Lower leg skin (tissue), 4 donors: ENCODE measurements at regions not wholly inside any gene's neighbourhood (a gene's known extent, or its start where the extent isn't known, plus 50 kb on each side); places are given as distances from the start of the nearest gene placed in this dataset.

Experiments
- DNase-seq, 2 donors: peaks; one replicate each; pipeline ENCODE4 v3.0.0-alpha.2; 2019; ENCODE audit warnings: low spot score in 2 of 2
- H3K4me3 ChIP-seq: fragments of 200-600 bp; sonication (generic); 2 replicates; pipeline ENCODE4 v1.5.1; 2017; ENCODE audit warnings: mild to moderate bottlenecking, low read depth; ENCODE audit not compliant: poor library complexity, severe bottlenecking
- POLR2A ChIP-seq, 2 donors: fragments of 450-650 bp; IDR thresholded peaks; one replicate each; pipeline ENCODE4 v1.6.1; 2016 to 2017; ENCODE audit warnings: antibody characterized with exemption in 2 of 2, mild to moderate bottlenecking in 1 of 2, moderate library complexity in 1 of 2
- WGBS, 2 donors: methylation state at CpG; one replicate each; pipeline ENCODE4 v1.1.5; 2018; 5-methylcytosine and 5-hydroxymethylcytosine counted together
- intact Hi-C: fragments of 100-400 bp; cut with DNase I; formaldehyde crosslinking; loops from one replicate; pipeline ENCODE4 v1.15.0; 2023; ENCODE audit warnings: low total_unique reads
- TF ChIP-seq, protein P1 (sequence below), 3 donors: fragments of 450-650 bp; IDR thresholded peaks; one replicate each; pipeline ENCODE4 v1.5.1; 2016; ENCODE audit warnings: antibody characterized with exemption in 3 of 3, mild to moderate bottlenecking in 3 of 3, moderate library complexity in 2 of 3

DNA sequence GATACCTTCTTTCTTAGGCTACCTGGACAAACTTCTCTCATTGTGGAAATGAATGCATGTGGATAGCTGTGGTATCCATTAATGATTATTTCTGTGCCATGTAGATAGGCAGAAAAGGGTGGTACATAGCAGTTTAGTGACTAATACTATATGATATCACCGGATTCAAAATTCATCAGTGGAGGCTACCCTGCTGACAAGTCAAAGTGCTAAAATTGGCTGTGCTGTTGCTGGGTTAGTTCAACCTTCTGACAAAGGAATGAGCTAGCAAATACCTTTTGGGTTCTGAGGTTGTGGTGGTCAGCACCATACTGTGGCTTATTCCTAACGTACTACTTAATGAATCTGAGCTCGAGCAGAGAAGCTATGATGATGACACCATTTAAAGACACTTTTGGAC, 109.1 kb downstream of the TFAP2B start:
- intact Hi-C loops = no loop called here
- DNase-seq = no peak
- WGBS, 2 donors = 57 to 75% methylated on average over 3 of the region's 3 CpGs
- H3K4me3 ChIP-seq = no peak overlapping the region
- no peak for TF ChIP-seq POLR2A (IDR thresholded peaks at IDR 0.05)
- TF ChIP-seq, protein P1, sequence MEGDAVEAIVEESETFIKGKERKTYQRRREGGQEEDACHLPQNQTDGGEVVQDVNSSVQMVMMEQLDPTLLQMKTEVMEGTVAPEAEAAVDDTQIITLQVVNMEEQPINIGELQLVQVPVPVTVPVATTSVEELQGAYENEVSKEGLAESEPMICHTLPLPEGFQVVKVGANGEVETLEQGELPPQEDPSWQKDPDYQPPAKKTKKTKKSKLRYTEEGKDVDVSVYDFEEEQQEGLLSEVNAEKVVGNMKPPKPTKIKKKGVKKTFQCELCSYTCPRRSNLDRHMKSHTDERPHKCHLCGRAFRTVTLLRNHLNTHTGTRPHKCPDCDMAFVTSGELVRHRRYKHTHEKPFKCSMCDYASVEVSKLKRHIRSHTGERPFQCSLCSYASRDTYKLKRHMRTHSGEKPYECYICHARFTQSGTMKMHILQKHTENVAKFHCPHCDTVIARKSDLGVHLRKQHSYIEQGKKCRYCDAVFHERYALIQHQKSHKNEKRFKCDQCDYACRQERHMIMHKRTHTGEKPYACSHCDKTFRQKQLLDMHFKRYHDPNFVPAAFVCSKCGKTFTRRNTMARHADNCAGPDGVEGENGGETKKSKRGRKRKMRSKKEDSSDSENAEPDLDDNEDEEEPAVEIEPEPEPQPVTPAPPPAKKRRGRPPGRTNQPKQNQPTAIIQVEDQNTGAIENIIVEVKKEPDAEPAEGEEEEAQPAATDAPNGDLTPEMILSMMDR (IDR thresholded peaks at IDR 0.05) = no peak

DNA sequence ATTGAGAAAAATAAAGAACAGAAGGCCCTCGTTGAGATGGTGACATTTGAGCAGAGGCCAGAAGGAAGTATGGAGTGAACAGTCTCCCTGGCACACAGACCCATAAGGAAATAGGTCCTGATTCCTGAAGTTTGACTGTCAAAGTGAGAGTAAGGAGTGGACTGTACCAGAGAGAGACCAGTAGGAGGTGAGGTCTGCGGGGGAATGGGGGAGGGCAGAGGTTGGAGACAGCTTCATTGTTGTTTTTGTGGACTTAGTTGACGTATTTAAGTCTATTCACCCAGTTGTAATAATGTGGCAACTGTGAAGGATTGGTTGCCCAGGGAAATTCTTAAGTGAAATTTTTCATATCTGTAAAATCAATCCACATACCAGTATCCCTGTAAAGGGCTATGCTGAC, 110.7 kb downstream of the TFAP2B start:
- H3K4me3 ChIP-seq = no peak overlapping the region
- 72 to 79% methylated on average over 3 of the region's 3 CpGs for WGBS, 2 donors
- no peak for TF ChIP-seq POLR2A (IDR thresholded peaks at IDR 0.05)
- TF ChIP-seq, protein P1 (IDR thresholded peaks at IDR 0.05) = no peak
- no peak for DNase-seq
- intact Hi-C loops = no loop called here

DNA sequence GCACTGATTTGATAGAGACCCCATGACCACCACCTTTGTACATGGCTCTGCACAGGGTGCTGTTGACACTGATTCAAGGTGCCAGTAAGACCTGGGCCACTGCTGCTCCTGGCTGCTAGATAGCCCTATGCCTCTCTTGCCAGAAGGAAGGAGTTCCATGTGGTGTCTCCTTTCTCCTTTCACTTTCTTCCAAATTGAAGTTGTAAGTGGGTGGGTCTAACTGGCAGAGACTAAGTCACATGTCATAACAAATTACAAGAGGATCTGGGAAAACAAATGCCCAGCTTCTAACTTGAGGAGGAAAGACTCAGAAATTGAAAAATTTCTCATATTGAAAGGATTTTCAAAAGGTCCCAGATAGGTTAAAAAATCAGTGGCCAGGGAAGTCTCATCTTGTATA, 116.8 kb downstream of the TFAP2B start:
- no peak overlapping the region for H3K4me3 ChIP-seq
- DNase-seq = no peak
- intact Hi-C loops = no loop called here
- TF ChIP-seq POLR2A (IDR thresholded peaks at IDR 0.05) = no peak
- TF ChIP-seq, protein P1 (IDR thresholded peaks at IDR 0.05) = no peak

DNA sequence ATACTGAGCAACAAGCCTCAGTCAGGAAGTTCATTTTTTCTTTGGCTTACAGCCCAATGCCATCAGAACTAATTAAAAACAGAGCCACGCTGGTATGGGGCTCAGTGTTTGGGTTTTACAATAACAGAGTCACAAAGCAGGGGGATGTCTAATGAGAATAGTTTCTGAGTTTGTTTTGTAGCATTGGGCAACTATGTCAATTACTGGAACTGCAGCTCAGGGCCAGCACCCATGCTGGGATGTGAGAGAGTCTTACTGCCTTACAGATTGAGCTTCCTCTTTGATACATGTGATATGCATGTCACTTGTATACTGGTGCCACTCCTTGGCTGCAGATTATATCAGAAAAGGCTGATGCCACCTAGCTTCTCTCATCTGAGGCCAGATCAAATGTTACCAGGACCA, 117.6 kb downstream of the TFAP2B start:
- H3K4me3 ChIP-seq = no peak overlapping the region
- intact Hi-C loops = no loop called here
- DNase-seq = peak in 1 of 2 donors; percentile 19
- 0 to 13% methylated on average over 1 of the region's 1 CpG for WGBS, 2 donors
- TF ChIP-seq POLR2A (IDR thresholded peaks at IDR 0.05) = no peak
- TF ChIP-seq, protein P1 (IDR thresholded peaks at IDR 0.05) = no peak

DNA sequence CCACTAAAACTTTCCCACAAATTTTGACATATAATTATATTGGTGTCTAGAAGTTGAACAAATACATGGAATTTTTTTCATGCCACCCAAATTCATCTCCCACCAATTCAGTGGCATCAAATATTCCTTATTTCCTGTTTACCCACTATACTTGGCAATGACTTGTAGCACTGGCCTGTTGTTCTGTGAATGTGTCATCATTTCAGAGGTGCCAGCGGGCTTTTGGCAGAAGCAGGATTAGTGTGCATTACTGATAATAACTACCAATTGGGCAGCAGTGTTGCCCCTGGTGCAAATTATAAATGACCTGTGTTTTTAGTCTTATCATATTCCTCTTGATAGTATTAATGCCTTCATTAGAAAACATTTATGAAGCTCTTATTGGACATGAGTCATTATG, 121.3 kb downstream of the TFAP2B start:
- no peak for DNase-seq
- intact Hi-C loops = no loop called here
- 52 to 57% methylated on average over 1 of the region's 1 CpG for WGBS, 2 donors

DNA sequence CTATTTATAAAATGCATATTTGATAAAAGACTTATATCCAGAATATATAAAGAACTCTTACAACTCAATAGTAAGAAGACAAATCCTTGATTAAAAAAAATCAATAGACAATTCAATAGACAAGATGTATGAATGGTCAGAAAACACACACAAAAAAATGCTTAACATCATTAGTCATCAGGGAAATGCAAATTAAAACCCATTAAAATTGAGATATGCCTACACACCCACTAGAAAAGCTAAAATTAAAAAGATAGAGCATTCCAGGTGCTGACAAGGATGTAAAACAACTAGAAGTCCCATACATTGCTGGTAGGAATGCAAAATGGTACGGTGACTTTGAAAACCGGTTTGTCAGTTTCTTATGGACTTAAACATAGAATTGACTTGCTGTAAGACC, 127.1 kb downstream of the TFAP2B start:
- no peak for DNase-seq
- 69 to 86% methylated on average over 2 of the region's 2 CpGs for WGBS, 2 donors
- intact Hi-C loops = no loop called here
- no peak for TF ChIP-seq POLR2A (IDR thresholded peaks at IDR 0.05)
- TF ChIP-seq, protein P1 (IDR thresholded peaks at IDR 0.05) = no peak
- no peak overlapping the region for H3K4me3 ChIP-seq

More for the DNA sequence above, 121.3 kb downstream of the TFAP2B start:
- TF ChIP-seq, protein P1 (IDR thresholded peaks at IDR 0.05) = no peak
- TF ChIP-seq POLR2A (IDR thresholded peaks at IDR 0.05) = no peak
- no peak overlapping the region for H3K4me3 ChIP-seq
